HepG2 (cell line): ENCODE measurements at regions not wholly inside any gene's neighbourhood (a gene's known extent, or its start where the extent isn't known, plus 50 kb on each side); places are given as distances from the start of the nearest gene placed in this dataset.

Experiments
- FOXK1 ChIP-seq: sonication (generic); formaldehyde crosslinking; IDR thresholded peaks from 2 replicates; pipeline ENCODE4 v1.4.0; 2020; ENCODE audit warnings: low read depth, missing genetic modification reagents, borderline replicate concordance
- SP140L ChIP-seq: sonication (generic); formaldehyde crosslinking; IDR thresholded peaks from 2 replicates; pipeline ENCODE4 v1.4.0; 2020; ENCODE audit warnings: missing genetic modification reagents, borderline replicate concordance
- SRY ChIP-seq: sonication (generic); formaldehyde crosslinking; IDR thresholded peaks from 2 replicates; pipeline ENCODE4 v1.8.0; 2022; ENCODE audit warnings: mild to moderate bottlenecking, missing genetic modification reagents
- ZNF318 ChIP-seq: sonication (generic); formaldehyde crosslinking; IDR thresholded peaks from 2 replicates; pipeline ENCODE4 v1.4.0; 2020; ENCODE audit warnings: mild to moderate bottlenecking, missing genetic modification reagents
- ZNF446 ChIP-seq: sonication (generic); formaldehyde crosslinking; IDR thresholded peaks from 2 replicates; pipeline ENCODE4 v1.5.0; 2020; ENCODE audit warnings: mild to moderate bottlenecking, missing genetic modification reagents
- ZNF503 ChIP-seq: sonication (generic); formaldehyde crosslinking; IDR thresholded peaks from 2 replicates; pipeline ENCODE4 v1.4.0; 2020; ENCODE audit warnings: missing genetic modification reagents
- ZNF639 ChIP-seq: conservative IDR thresholded peaks from 2 replicates; pipeline ENCODE4 v1.6.1; 2018; ENCODE audit warnings: missing genetic modification reagents
- ZNF784 ChIP-seq: sonication (generic); formaldehyde crosslinking; IDR thresholded peaks from 2 replicates; pipeline ENCODE4 v1.5.1; 2020; ENCODE audit warnings: missing genetic modification reagents, mild to moderate bottlenecking, borderline replicate concordance

- no peak for TF ChIP-seq ZNF784 (CRISPR knock-in tag)
- no peak for TF ChIP-seq ZNF639 (CRISPR knock-in tag)
- TF ChIP-seq ZNF446 (CRISPR knock-in tag) = no peak
- no peak for TF ChIP-seq SP140L
- TF ChIP-seq ZNF503 (CRISPR knock-in tag) = no peak
- no peak for TF ChIP-seq SRY
- TF ChIP-seq FOXK1 = no peak
- TF ChIP-seq ZNF318 (CRISPR knock-in tag) = no peak
Observed at GRCh38 chr4:81552086-81552485, 80.4 kb upstream of the RASGEF1B start (continued).
